ENCODE measurements at regions not wholly inside any gene's neighbourhood (a gene's known extent, or its start where the extent isn't known, plus 50 kb on each side); places are given as distances from the start of the nearest gene placed in this dataset.

- intact Hi-C loops (cut with DNase I; ENCODE audit: low total_unique reads), result no loop called here
- H3K4me3 ChIP-seq (ENCODE audit: low read depth, poor library complexity, severe bottlenecking), result no peak overlapping the region
- no peak for TF ChIP-seq POLR2A (IDR thresholded peaks at IDR 0.05)
- TF ChIP-seq CTCF (IDR thresholded peaks at IDR 0.05), result no peak
- DNase-seq (ENCODE audit: low spot score in 2 of 2), result no peak
- WGBS, 2 donors, result 34 to 35% methylated on average over 3 of the region's 3 CpGs
These were observed 390.7 kb upstream of the TMEFF2 start for GRCh38 chr2:192585418-192585817.

- no peak for DNase-seq (ENCODE audit: low spot score in 2 of 2)
- no peak overlapping the region for H3K4me3 ChIP-seq (ENCODE audit: low read depth, poor library complexity, severe bottlenecking)
- TF ChIP-seq CTCF (IDR thresholded peaks at IDR 0.05) (no peak), POLR2A (IDR thresholded peaks at IDR 0.05) (no peak)
- 50 to 59% methylated on average over 1 of the region's 1 CpG for WGBS, 2 donors
- intact Hi-C loops (cut with DNase I; ENCODE audit: low total_unique reads), result no loop called here
These were observed 390.2 kb upstream of the TMEFF2 start for GRCh38 chr2:192584976-192585375.

GRCh38 chr2:192579965-192580700, 385.4 kb upstream of the TMEFF2 start:
- no peak for DNase-seq (ENCODE audit: low spot score in 2 of 2)
- H3K4me3 ChIP-seq (ENCODE audit: low read depth, poor library complexity, severe bottlenecking), result no peak overlapping the region
- 58 to 67% methylated on average over 2 of the region's 2 CpGs for WGBS, 2 donors
- intact Hi-C loops (cut with DNase I; ENCODE audit: low total_unique reads), result no loop called here
- TF ChIP-seq CTCF (IDR thresholded peaks at IDR 0.05), result no peak
- TF ChIP-seq POLR2A (IDR thresholded peaks at IDR 0.05), result no peak

GRCh38 chr2:192578780-192579179, 384.0 kb upstream of the TMEFF2 start:
- 62 to 72% methylated on average over 2 of the region's 2 CpGs for WGBS, 2 donors
- intact Hi-C loops (cut with DNase I; ENCODE audit: low total_unique reads), result no loop called here
- DNase-seq (ENCODE audit: low spot score in 2 of 2), result no peak
- TF ChIP-seq CTCF (IDR thresholded peaks at IDR 0.05), result no peak
- no peak for TF ChIP-seq POLR2A (IDR thresholded peaks at IDR 0.05)
- no peak overlapping the region for H3K4me3 ChIP-seq (ENCODE audit: low read depth, poor library complexity, severe bottlenecking)

GRCh38 chr2:192577706-192578105, 383.0 kb upstream of the TMEFF2 start:
- DNase-seq (ENCODE audit: low spot score in 2 of 2), result no peak
- TF ChIP-seq CTCF (IDR thresholded peaks at IDR 0.05) (no peak), POLR2A (IDR thresholded peaks at IDR 0.05) (no peak)
- H3K4me3 ChIP-seq (ENCODE audit: low read depth, poor library complexity, severe bottlenecking), result no peak overlapping the region
- intact Hi-C loops (cut with DNase I; ENCODE audit: low total_unique reads), result no loop called here

- WGBS, 2 donors, result 90 to 94% methylated on average over 2 of the region's 2 CpGs
- no peak for DNase-seq (ENCODE audit: low spot score in 2 of 2)
- no peak overlapping the region for H3K4me3 ChIP-seq (ENCODE audit: low read depth, poor library complexity, severe bottlenecking)
- intact Hi-C loops (cut with DNase I; ENCODE audit: low total_unique reads), result no loop called here
- TF ChIP-seq POLR2A (IDR thresholded peaks at IDR 0.05) (no peak), CTCF (IDR thresholded peaks at IDR 0.05) (no peak)
These were observed 379.8 kb upstream of the TMEFF2 start for GRCh38 chr2:192574552-192574951.

Data from lower leg skin (tissue), 4 donors.